Spleen (tissue), 7 donors: ENCODE measurements at regions not wholly inside any gene's neighbourhood (a gene's known extent, or its start where the extent isn't known, plus 50 kb on each side); places are given as distances from the start of the nearest gene placed in this dataset.

Source experiments
- POLR2A ChIP-seq, 3 donors: fragments of 450-650 bp; IDR thresholded peaks; one replicate each; pipeline ENCODE4 v1.5.1; 2017; ENCODE audit warnings: antibody characterized with exemption in 3 of 3, mild to moderate bottlenecking in 1 of 3
- POLR2AphosphoS5 ChIP-seq, 3 donors: sonication (generic); formaldehyde crosslinking; IDR thresholded peaks; one replicate each; pipeline ENCODE4 v1.5.1; 2017; ENCODE audit warnings: antibody characterized with exemption in 3 of 3
- TF ChIP-seq, protein P1 (sequence below), 11 experiments: fragments of 200-600 bp in 7 of 11; fragments of 450-650 bp in 4 of 11; sonication (generic) in 4 of 11; IDR thresholded peaks in 8 of 11; conservative IDR thresholded peaks in 3 of 11; 1 replicate in 7 of 11; 2 replicates in 4 of 11; pipeline versions ENCODE4 v1.4.0 to v1.8.0; 2016 to 2021; ENCODE audit warnings: antibody characterized with exemption in 11 of 11, inconsistent platforms in 4 of 11, mild to moderate bottlenecking in 1 of 11
- donor health status: DM: no; HTN: no; CAD: no; lungs with moderate emphysema.
- donor health status: DM: no; HTN: no; CAD: no.
- donor health status: DM: no; HTN: no; CAD: no.

GRCh38 chr4:112942077-112942476 lies 107.4 kb upstream of the ANK2 start:
- no peak for TF ChIP-seq POLR2AphosphoS5 (IDR thresholded peaks at IDR 0.05)
- TF ChIP-seq, protein P1, sequence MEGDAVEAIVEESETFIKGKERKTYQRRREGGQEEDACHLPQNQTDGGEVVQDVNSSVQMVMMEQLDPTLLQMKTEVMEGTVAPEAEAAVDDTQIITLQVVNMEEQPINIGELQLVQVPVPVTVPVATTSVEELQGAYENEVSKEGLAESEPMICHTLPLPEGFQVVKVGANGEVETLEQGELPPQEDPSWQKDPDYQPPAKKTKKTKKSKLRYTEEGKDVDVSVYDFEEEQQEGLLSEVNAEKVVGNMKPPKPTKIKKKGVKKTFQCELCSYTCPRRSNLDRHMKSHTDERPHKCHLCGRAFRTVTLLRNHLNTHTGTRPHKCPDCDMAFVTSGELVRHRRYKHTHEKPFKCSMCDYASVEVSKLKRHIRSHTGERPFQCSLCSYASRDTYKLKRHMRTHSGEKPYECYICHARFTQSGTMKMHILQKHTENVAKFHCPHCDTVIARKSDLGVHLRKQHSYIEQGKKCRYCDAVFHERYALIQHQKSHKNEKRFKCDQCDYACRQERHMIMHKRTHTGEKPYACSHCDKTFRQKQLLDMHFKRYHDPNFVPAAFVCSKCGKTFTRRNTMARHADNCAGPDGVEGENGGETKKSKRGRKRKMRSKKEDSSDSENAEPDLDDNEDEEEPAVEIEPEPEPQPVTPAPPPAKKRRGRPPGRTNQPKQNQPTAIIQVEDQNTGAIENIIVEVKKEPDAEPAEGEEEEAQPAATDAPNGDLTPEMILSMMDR (IDR thresholded peaks at IDR 0.05 in 8 of 11, conservative IDR thresholded peaks at IDR 0.05 in 3 of 11), result no peak
- TF ChIP-seq POLR2A (IDR thresholded peaks at IDR 0.05), result no peak
